ENCODE measurements at regions not wholly inside any gene's neighbourhood (a gene's known extent, or its start where the extent isn't known, plus 50 kb on each side); places are given as distances from the start of the nearest gene placed in this dataset.

DNA sequence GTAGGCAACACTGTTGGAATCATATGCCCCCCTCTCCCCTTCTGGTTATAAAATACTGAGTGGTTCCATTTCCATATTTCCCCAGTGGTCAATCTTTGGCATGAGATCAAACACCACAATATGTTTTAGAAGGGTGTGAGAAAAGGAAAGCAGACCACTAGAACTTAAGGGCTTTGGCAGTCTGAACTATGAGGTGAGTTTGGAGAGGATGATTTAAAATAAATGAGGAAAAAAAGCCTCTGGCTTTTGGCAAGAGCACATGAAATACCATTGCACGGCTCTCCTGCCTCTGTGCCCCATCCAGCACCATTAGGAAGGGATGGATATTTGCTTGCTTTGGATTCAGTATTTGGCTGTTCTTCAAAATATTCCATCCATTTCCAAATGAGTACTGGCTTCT, 339.5 kb upstream of the C1orf87 start:
- DNase-seq = no peak

DNA sequence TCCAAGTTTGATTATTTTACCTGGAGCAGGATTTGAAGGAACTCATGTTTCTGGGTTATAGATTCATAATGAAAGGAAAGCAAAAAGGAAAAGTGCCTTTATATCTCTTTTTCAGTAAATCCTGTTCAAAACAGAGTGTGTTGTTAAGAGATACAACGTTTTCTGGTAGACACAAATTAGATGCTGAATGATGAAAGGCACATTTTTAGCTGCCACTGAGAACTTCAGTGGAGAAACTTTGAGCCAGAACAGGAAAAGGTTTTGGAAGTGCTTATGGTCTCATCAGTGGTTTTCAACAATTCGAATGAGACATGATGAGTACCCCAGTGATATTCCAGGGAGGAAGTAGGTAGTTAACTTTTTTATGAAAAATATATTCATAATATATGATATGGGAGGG, 338.0 kb upstream of the C1orf87 start:
- no peak for DNase-seq

DNA sequence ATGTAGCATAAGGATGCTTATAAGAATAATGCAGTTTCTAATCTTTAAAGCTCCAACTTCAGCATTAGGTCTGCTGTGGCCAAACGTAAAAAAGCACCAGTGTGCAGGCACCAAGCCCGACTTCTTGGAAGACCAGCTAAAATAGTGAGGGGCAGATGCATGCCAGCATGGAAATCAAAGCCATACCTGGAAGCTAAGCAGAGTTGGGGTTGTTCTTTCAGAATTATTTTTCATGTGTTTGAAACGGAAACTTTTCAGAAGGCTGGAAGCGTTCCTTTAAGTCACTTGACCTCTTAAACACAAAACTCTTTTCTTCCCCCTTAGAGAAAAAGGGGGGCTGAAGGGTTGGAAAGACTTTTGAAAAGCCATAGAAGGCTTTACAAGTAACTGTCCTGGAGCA, 329.2 kb upstream of the C1orf87 start:
- DNase-seq = no peak

DNA sequence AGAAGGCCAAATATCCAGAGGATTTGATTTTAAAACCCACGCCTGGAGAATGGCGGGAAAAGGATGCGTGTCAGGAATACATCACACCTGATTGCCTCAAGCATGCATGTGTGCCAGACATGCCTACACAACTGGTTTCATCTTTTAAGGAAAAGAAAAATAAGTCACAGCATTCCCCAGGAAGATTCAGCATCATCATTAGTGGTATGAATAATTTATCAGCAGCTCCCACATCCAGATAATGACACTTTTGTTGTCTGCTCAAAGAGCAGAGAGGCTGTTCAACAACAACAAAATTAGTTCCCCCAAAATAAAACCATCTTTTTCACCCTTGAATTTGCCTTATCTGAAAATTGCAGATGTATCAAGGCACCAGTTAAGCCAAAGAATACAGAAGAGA, 328.6 kb upstream of the C1orf87 start:
- no peak for DNase-seq

DNA sequence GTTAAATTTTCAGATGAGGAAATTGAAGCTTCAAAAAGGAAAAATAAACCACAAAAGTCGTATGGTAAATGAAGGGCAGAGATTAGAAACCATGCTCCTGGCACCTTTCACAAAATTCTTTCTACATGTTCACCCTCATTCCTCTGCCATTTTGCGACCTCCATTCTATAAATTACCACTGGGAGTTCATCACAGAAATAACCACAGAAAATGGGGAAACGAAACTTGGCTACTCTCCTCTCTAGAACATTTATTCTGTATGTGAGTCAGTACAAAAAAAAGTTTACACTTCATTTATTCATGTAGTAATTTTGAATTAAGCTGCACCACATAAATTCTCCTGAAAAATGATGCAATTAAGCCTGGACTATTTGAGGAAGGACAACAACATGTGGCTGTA, 320.9 kb upstream of the C1orf87 start:
- no peak for DNase-seq

DNA sequence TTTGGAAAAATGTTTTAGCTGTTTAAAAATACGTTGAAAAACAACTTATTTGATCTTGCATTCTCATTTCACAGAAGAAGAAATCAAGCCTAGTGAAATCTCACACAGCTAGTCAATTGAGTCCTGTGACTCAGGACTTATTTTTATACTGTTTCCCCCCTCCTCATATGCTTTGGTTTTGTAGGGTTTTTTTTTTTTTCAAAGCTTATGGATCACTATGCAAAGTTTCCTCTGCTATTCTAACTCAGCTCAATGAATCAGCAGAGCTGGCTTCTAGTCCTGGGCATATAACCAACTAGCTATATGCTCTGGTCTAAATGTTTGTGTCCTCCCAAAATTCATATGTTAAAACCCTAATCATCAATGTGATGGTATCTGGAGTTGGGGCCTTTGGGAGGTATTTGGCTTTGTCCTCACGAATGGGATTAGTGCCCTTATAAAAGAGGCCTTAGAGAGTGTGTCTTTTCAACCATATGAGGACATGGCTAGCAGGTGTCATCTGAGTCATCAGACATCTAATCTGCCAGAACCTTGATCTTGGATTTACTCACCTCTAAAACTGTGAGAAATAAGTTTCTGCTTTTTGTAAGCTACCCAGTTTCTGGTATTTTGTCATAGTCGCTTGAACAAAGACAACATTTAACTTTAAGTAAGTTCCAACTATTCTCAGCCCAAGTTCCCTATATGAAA, 317.2 kb upstream of the C1orf87 start:
- no peak for DNase-seq

DNA sequence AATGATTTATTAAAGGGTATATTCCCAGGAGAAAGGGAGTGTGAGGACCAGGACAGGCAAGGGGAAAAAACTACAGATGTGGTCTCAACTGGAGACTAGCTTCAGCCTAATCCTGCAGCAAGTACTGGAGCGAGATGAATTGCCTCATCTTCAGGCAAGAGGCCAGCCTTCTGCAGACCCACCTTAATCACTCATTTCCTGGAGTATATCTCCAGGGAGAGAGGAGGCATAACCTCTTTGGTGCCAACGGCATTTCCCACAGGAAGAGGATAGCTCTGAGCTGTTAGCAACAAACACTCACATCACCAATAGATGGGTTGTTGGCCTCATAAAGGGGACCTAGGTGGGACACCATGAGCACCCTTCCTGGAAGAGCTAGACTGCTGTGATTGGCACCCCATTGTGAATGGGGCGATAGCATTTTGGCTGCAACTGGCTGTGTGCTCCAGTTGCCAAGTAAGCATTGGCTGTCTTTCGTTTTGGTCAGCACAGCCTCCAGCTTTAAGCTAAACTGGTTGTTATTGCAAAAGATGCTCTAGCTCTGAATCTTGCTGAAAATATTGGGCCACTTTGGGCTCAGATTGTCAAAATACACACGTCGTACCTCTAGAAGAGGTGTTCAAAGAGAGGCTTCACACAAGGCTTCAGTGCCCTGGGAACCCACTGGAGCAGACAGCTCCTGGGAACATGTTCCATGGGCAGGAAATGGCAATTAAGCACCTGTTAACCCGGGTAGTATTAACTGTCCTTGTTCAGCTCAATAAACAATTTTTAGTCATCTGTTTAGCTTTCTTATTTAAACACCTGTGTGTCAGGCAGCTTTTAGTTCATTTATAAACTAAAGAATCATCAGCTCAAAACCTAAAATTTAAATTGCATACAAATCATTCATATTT, 314.8 kb upstream of the C1orf87 start:
- DNase-seq = no peak

DNA sequence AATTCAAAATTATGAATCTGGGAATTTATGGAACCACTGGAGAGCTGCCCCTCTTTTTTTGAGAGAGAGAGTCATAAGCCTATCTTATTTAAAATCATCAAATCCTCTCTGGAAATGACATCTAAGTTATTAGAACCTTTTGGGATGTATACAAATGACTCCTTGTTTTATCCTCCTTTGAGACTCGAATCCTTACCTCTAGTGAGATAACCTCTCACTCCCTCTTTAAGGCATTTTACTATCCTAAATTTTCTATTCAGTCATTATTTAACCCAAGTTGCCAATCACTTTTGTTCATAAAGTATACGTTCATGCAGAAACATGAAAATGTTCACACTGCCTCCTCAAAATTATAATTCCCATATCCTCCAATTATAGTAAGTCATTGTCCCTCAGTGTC, 313.6 kb upstream of the C1orf87 start:
- no peak for DNase-seq

DNA sequence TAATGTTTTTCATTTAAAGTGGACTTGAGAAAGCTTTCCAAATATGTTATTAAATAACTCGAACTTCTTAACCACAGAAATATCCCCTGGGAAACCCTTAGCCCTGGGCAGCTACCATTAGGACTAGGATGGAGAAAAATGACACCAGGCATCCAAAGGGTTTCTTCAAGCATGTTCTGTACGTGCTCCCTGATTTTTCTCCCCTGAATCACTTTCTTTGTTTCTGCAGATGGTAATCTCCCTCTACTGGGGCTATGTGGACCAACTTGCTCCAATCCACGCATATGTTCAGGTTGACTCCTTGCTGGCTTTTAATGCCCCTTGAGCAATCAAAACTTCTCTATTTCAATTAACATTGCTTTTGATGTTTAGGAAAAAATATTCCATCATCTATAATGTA, 312.7 kb upstream of the C1orf87 start:
- no peak for DNase-seq

DNA sequence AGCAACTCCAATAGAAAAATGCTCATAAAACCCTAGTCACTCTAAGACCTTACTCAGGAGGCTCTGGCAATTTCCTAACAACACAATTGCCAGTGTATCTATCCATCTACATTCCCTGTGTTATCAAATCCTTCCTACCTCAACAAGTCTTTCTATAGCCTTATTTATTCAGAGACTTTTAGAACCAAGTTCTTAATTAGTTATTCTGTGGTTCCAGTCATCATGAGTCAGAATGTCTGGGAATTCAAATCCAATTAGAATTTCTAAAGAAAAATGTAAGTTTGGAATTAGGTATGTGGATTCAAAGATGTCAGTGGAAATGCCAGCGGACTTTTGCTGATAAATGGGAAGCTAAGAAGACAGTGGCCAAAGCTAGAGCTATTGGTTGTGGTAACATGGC, 302.6 kb upstream of the C1orf87 start:
- no peak for DNase-seq

DNA sequence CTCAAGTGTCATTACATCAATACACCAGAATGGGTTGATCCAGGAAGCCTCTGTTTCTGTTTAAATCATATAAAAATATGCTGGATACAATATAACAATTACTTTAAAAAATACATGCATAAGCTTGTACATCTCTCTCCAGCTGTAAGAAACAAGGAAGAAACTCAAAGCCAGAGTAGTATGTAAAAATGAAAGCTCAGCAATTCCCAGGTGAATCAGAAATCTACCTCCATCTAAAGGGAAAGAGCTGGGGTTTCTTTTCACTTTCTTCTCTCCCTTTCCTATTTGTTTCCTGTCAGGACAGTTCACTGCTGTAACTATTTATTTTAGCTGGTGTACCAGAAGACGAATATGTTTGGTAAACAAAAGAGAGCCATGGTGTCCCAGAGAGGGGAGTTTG, 301.0 kb upstream of the C1orf87 start:
- no peak for DNase-seq

DNA sequence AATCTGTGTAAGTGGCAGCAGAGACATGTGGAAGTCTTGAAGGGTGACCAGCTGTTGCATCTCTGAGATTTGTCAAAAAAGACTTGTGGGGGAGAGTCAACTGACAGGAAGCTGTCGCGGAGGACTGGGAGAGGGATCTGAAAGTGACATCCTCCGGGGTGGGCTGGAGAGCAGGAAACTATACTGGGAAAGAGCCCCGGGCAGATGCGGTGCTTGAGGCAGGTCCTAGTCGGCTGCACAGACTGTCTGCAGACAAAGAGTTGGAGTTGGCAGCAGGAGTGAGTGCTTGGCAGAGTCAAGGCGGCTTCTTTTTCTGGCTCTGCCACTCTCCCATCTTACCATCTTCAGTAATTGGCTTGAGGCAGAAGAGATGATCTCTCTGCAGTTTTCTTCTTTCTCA, 294.0 kb upstream of the C1orf87 start:
- no peak for DNase-seq

DNA sequence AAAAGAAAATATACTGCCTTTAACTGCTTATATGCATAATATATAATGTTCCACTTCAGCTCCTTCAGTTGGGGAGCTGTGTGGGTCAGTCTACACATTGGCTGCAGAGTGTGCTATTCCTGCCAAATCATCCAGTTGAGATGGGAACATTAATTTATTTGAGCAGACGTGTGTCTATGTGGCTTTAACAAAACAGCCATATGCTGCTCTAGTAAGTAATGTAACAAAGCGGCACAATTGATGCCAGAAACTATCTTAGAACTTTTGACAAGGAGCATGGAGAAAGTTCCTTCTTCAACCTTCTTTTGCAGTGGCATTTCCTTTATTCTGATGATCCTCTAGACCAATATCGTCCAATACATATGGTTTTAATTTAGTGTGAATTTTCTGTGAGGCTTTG, 285.9 kb upstream of the C1orf87 start:
- no peak for DNase-seq

DNA sequence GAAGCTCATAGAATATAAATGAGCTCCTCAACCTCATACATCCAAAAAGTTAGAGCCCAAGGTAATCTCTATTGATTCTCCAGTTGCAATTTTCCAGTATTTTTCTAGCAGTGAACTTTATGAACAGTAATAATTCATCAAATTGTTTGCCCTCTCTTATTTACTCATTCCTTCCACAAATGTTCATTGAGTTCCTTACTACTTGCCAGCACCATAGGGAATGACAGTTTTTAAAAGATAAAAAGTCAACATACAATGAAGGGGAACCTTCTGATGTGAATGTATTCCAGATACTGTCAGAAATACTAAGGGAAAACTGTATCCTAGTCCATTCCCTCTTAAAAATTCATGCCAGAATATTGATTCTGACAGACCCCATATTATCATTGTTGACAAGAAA, 277.0 kb upstream of the C1orf87 start:
- no peak for DNase-seq

DNA sequence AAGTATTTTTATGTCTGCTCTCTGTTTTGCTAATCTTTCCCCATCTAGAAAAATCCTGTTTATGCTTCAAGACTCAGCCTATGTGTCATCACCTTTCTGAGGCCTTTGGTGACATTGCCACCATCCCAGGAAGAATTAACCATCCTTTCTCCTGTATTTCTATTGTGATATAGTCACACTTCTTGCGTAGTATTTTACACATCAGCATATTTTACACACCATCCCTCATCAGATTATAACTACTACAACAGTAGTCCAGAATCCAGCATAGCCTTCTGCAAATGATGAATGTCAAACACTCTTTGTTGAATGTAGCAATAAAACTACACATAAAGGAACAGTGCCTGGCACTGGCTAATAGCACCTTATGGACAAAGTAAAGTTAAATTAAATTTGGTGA, 275.3 kb upstream of the C1orf87 start:
- no peak for DNase-seq

DNA sequence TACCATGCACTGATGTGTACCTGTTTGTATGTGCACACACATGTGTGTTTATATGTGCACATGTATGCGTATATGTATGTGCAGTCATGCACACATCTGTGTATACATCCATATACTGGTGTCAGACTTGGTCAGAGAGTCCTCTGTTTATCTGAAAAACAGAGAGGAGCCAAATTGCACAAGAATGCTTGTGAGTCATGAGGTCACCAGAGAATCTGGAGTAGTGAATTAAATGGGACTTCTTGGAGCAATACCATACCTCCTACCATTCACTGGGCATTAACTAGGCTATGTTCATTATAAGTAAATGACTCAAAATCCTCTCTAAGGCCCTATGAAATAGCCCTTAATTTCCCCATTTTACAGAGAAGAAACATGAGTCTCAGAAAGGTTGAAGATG, 272.1 kb upstream of the C1orf87 start:
- DNase-seq = no peak

DNA sequence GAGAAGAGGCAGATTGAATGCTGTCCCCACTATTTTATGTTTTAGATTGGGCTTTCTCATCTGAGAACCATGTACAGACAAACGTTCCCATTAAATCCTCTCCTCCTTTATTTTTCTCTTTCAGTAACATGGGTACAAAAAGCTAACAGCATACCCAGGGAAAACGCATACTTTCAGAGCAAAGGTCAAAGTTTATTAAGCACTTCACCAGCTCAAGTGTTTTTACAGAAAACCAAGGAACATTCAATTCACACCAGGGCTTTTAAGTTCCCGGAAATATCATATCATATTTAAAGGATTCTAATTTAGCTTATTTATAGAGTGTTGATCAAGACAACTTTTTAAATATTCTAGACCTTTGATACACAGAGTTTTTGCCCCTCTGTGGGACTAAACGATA, 271.5 kb upstream of the C1orf87 start:
- DNase-seq = no peak

DNA sequence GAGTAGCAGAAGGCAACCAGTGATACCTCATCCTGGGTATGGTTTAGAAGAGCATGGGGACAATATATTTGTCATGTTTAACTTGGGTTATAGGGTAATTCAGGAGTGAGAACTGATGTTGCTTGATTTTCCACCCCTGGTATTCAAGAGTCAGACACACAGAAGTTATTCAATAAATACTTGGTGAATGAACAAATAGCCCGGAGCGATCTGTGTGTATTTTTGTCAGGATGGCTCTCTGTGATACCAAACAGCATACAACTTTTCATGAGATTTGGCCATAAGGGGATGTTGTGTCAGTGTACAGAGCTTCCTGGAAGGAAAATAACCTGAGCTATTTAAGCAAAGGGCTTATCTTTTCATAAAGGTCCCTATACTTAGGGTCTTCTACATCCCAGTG, 270.2 kb upstream of the C1orf87 start:
- no peak for DNase-seq

DNA sequence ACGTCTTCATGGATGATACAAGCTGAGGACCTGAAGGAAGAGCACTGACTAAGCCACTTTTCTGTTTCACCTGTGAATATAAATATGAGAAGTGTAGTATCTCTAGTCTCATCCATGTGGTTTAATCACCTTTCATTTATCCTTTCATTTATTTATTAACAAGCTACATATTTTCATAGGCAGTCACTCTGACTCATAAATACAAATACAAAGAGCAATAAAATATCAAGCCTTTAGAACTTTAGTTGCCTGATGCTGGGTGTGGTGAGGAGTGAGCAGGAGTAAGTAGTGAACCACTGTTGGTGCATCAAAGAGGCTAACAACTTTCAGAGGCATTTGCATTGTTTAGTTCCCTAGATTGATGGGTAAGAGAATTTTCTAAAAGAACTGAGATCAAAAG, 269.0 kb upstream of the C1orf87 start:
- DNase-seq = no peak

DNA sequence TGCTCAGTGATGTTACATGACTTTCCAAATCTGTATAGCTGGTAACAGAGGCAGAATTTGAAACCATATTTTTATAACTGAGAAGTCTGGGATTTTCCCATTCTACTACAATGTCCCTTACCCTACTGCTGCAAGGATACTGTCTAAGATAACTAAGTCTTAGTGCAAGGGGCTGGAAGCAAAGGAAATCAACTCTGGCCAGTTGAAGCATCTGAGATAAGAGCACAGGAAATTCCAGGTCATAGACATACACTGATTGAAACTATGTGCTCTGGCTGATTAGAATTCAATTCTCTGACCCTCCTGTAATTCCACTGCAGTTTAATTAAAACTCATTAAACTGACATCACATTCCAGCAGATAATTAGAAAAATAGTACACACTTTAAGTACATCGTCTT, 267.7 kb upstream of the C1orf87 start:
- DNase-seq = no peak

DNA sequence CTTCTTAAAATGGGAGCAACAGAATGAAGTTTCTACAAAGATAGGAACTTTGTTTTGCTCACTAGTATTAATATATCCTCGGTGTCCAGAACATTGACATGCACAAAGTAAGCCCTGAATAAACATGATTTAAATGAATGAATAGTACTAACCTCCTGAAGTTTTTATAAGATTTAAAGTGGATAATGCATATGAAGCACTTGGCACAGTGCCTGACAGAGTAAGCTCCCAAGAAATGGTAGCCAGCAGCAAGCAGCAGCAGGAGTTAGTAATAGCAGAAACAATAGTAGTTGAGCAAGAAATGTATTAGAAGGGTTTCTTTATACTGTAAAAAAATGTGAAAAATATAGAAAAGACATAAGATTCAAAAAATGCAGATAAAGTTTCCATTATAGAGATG, 258.1 kb upstream of the C1orf87 start:
- DNase-seq = no peak

DNA sequence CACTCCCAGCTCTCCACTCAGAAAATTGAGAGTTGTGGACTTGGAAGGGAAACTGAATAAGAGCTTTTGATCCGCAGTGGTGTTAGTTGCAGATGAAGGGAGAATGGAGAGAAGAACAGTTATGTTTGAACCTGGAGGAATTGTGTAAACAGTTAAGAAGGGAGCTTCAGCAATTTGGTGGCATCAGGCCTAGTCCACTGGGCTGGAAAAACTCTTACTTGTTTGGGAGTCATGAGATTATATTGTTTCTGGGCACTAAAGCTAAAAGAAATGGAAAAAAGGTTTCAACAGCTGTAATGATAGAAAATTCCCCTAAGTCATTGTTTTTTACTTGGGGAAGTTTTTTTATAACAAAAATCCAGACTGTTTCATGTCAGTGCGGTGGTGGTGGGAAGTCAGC, 256.1 kb upstream of the C1orf87 start:
- DNase-seq = no peak

DNA sequence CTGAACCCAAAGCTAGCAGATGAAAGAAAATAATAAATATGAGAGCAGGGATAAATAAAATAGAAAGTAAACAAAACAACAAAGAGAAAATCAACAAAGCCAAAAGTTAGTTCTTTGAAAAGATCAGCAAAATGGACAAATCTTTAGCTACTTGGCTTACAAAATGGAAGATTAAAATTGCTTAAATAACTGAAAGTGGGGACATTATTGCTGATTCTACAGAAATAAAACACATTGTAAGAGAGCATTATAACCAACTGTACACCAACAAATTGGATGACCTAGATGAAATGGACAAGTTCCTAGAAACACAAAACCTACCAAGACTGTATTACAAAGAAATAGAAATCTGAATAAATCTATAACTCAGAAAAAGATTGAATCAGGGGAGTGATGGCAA, 238.3 kb upstream of the C1orf87 start:
- no peak for DNase-seq

DNA sequence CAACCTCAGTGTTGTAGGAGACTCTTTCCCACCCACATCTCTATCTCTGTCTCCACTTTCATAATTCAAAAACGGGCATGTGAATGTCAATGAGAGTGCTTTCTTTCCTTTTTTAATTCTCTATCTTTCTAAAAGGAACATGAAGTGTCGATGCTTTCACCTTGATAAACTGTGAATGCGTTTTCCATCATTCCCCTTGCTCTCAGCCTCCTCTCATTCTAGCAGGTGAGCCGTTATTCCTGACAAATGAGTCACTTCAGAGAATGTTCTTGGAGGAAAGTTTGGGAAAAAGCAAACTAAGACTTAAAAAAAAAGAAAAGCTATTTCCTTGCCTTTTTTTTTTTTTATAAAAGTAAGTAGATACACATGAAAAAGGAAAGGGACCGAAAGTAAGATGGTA, 226.0 kb upstream of the C1orf87 start:
- no peak for DNase-seq

DNA sequence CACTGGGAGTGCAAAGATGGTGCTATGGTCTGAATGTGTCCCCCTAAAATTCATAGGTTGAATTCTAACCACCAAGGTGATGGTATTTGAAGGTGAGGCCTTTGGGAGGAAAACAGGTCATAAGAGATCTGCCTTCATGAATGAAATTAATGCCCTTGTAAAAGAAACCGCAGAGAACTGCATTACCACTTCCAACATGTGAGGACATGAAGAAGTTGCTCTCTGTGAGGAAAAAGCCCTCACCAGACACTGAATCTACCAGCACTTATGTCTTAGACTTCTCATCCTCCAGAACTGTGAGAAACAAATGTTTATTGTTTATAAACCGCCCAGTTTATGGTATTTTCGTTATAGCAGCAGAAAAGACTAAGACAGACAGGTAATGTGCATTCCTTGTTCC, 224.7 kb upstream of the C1orf87 start:
- DNase-seq = no peak
